Inferior parietal cortex (tissue), 1 donor: ENCODE measurements at regions not wholly inside any gene's neighbourhood (a gene's known extent, or its start where the extent isn't known, plus 50 kb on each side); places are given as distances from the start of the nearest gene placed in this dataset.

Experiments used
- DNase-seq: peaks from one replicate; pipeline ENCODE4 v3.0.0-alpha.2; 2016; ENCODE audit errors: extremely low spot score

GRCh38 chr1:232477728-232478127, 152.2 kb downstream of the SIPA1L2 start:
- DNase-seq = no peak

GRCh38 chr1:232476538-232476950, 153.4 kb downstream of the SIPA1L2 start:
- DNase-seq = no peak

GRCh38 chr1:232474826-232475225, 155.1 kb downstream of the SIPA1L2 start:
- no peak for DNase-seq

GRCh38 chr1:232473900-232474299, 156.0 kb downstream of the SIPA1L2 start:
- no peak for DNase-seq

DNA sequence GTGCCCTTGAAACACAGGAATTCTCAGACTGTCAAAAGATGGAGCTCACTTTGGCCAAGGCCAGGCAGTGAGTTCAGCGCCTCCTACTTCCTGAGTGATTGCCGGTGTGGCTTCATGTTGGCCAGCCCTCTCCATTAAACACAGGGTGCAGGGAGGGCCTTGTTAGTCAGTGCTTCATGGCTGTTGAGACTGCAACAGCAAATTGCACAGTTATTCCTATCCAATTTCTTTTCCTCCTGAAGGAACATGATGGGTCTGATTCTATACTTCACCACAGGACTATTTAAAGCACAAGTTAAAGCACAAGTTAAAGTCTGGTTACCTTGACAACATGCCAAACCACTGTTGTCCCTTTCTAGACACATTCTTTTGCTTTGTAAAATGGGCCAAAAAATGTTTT, 156.6 kb downstream of the SIPA1L2 start:
- no peak for DNase-seq

DNA sequence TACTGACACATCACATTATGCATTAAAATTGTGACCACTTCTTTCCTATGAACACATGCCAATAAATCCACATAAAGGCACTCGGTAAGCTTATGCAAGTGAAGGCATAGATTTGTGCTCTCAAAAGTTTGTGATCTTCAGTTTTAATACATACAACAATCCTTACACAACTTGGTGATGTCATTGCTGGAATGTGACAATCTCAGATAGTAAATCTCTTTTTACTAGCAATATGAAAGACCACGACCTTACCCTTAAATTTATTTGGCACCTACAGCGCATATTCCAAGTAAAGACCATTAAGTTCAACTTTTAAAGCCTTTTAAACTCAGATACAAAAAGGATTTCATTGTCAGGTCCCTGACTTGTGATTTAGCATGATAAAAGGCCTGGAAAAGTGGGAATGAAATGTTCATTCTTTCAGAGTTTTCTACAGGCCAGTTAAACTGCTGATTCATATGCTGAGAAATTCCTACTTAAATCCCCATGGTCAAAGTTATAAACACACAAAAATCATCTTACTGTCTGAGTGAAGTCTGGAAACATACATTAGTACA, 157.4 kb downstream of the SIPA1L2 start:
- no peak for DNase-seq

DNA sequence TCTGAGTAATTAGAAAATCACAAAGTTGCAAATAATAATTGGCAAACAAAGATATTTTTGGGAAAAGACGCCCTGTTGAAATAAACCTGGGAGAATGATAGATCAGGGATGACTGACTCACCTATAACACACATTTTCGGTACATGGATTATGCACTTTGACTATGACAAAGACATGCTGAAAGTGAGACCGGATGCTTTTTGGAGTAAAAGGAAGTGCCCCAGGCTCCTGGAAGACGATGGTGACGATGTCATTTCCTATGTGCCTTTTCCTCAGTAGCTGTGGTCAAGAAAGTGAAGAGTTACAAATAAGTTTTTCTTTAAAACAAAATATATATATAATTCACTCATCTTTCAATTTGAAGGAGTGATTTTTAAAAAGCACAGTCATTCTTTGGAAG, 158.7 kb downstream of the SIPA1L2 start:
- no peak for DNase-seq

DNA sequence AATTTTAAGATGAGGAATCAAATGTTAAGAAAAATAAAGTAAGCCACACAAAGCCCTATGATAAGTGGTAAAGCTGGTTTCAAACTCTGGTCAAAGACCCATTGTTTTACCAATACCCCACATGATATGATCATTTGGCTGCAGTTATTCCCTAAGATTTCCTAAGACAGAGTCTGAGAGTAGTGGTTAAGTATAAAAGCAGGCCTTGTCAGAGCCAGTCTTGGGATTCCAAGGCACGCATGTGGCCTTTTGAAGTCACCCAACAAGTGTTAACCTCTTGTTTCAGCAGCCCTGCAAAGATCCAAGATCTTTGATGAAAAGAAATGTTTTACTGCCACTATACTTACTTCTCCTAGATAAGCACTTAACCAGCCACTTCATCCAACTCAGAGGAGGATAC, 159.2 kb downstream of the SIPA1L2 start:
- no peak for DNase-seq

GRCh38 chr1:232468249-232468648, 161.7 kb downstream of the SIPA1L2 start:
- no peak for DNase-seq

GRCh38 chr1:232467073-232467760, 162.7 kb downstream of the SIPA1L2 start:
- DNase-seq = no peak

DNA sequence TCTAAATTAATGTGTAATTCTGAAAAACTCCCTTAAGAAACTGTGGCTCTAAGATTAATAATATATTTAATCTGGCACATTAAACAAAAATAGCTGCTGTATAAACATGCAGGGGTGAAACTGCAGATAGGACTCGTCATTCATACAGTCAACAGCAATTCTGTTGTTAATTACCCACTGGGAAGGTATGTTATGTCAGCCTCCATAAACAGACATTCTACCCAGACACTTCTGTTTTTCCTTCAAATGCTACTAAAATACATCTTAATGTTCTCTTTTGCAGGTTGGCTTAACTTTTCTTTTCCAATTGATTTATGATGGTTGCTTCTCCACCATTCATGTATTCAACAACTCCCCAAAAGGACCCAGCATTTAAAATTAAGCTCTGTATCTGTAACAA, 165.6 kb downstream of the SIPA1L2 start:
- no peak for DNase-seq

GRCh38 chr1:232463225-232463624, 166.7 kb downstream of the SIPA1L2 start:
- no peak for DNase-seq

DNA sequence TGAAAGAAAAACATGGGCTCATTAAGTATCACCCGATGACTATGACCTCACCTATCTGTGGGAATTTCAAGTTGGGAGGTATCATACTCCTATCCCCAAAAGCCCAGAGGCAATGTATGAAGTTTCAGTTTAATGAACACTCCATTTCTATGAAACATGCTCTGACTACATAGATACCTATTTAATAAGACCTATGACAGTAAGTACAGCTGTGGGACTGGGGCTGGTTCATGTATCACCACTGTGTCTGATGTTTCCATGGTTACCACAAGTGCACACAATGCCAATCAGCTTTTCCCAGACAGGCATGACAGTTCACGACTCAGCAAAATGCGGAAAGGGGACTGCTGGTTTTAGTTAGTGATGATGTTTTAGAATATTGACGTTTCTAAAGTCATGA, 167.7 kb downstream of the SIPA1L2 start:
- no peak for DNase-seq

- no peak for DNase-seq
These were observed 170.1 kb downstream of the SIPA1L2 start for GRCh38 chr1:232459826-232460225.

DNA sequence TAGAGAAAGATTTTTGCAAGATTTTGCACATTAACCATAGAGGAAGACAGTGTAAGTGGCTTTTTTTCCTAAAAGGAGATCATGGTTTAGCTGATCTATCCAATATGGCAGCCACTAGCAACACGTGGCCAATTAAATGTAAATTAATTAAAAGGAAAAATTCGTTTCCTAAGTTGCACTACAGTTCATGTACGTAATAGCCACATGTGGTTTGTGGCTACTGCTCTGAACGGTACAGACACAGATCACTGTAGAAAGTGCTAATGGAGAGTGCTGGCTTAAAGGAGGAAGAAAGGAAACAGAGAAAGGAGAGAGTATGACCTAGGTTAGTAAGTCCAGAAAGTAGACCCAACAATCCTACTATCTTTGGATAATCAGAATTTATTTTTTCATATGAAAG, 170.8 kb downstream of the SIPA1L2 start:
- DNase-seq = no peak

DNA sequence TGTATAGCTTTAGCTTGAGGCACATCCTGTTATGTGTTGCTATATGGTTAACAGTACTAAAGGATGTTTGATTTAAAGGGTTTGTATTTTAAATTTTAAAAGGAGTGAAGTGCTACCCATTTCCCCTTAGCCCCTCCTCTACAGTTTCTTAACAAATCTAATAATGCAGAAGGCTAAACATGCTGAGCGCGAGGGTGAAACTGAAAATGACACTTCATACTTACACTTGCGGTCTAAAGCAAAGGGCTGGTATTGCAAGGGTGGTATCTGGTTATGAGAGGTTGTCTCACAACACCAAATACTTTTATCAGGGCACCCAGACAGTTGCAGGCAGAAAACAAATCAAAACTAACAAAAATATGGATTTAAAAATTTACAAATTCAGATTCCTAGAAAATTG, 172.3 kb downstream of the SIPA1L2 start:
- DNase-seq = no peak

- no peak for DNase-seq
These were observed 173.2 kb downstream of the SIPA1L2 start for GRCh38 chr1:232456714-232457113.

DNA sequence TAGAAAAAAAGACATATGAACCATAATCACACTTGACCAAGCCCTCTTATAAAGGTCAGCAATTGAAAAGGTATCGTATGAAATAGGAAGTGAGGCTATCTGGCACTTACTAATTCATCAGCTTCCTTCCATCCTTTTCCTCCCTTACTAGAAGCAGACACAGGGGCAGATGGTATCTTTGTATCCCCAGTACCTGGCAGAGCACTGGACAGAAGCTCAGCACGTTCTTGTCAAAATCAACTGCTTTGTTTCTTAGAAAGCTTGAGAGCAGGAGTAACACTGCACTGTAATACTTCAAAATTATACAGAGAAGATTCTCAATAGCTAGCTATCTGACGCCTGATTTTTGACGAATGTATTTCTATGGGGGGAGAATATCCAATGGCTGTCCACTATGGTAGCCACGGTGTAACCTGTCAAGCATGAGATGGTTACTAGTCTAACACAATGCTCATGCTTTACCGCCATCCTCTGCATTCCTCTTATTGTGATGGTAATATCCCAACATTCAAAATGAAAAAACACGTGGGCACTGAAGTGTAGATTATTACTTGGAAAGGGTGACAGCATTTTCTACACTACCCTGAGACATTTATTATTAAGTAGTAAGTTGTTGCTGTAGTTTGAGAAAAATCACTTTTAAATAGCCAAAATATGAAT, 175.6 kb downstream of the SIPA1L2 start:
- DNase-seq = no peak

- DNase-seq = no peak
These were observed 177.0 kb downstream of the SIPA1L2 start for GRCh38 chr1:232452736-232453440.

- DNase-seq = no peak
These were observed 177.8 kb downstream of the SIPA1L2 start for GRCh38 chr1:232452117-232452516.

DNA sequence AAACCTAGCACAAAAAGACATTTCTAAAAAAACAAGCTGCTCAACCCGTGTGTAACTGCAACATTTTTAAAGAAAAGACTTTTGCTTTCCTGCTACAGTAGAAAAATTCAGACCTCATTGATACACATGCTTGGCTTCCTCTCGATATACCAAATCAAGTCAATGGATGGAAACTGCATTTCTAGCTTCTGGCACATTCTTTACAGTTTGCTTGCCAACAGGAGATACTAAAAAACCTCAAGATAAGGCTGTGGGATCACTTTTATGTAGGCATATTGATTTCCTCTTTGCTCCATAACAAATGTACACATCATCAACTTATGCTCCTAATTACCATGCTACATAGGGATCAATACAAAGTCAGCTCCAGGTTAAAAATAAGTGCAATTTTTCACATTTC, 178.4 kb downstream of the SIPA1L2 start:
- DNase-seq = no peak

DNA sequence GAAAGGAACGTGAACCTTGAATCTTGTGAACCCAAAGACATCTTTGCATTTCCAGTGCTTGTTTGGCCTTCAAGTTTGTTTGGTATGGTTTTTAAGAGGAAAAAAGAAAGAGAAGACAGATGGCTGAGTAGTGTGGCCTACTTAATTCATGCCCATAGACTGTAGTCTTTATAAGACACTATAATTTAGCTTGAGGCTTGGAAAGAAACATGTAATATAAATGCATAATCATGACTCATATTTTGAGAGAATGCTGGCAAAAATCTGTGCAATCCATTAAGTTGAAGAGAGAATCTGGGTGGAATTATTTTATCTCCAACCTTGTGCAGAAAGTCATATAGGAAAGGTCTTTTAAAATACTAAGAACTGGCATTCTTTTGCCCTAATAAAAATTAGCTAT, 179.3 kb downstream of the SIPA1L2 start:
- DNase-seq = no peak

GRCh38 chr1:232447125-232447524, 182.8 kb downstream of the SIPA1L2 start:
- DNase-seq = no peak
